HG02840 (cell line): ENCODE measurements at regions not wholly inside any gene's neighbourhood (a gene's known extent, or its start where the extent isn't known, plus 50 kb on each side); places are given as distances from the start of the nearest gene placed in this dataset.
"Not testable (repeated sequence)": the region's sequence is repeated elsewhere in the genome, so short reads cannot be mapped to it uniquely, and the experiment has no call there.

Source experiments
- ATAC-seq: cut with Tn5 transposase; IDR thresholded peaks from one replicate; pipeline ENCODE4 v1.9.1; 2021; ENCODE audit warnings: mild to moderate bottlenecking, moderate library complexity, moderate number of reproducible peaks; ENCODE audit not compliant: unreplicated experiment, low FRiP score

- ATAC-seq, result no peak
Observed at GRCh38 chr4:126448086-126448845, 1133.5 kb downstream of the FAT4 start.

- ATAC-seq, result no peak
Observed at GRCh38 chr4:126451237-126451873, 1136.6 kb downstream of the FAT4 start.

- no peak for ATAC-seq
Observed at GRCh38 chr4:126455865-126456264, 1141.1 kb downstream of the FAT4 start.

GRCh38 chr4:126458993-126459392 lies 1144.2 kb downstream of the FAT4 start:
- no peak for ATAC-seq

- ATAC-seq, result no peak
Observed at GRCh38 chr4:126465341-126465740, 1150.6 kb downstream of the FAT4 start.

GRCh38 chr4:126466848-126467247 lies 1152.1 kb downstream of the FAT4 start:
- no peak for ATAC-seq

- no peak for ATAC-seq
Observed at GRCh38 chr4:126468144-126468543, 1153.4 kb downstream of the FAT4 start.

GRCh38 chr4:126470862-126471261 lies 1156.1 kb downstream of the FAT4 start:
- ATAC-seq, result no peak

- no peak for ATAC-seq
Observed at GRCh38 chr4:126475730-126476129, 1157.0 kb upstream of the INTU start.

- ATAC-seq, result no peak
Observed at GRCh38 chr4:126479709-126480108, 1153.0 kb upstream of the INTU start.

GRCh38 chr4:126482311-126482710 lies 1150.4 kb upstream of the INTU start:
- ATAC-seq, result no peak

- no peak for ATAC-seq
Observed at GRCh38 chr4:126486377-126486776, 1146.4 kb upstream of the INTU start.

- no peak for ATAC-seq
Observed at GRCh38 chr4:126489826-126490463, 1142.8 kb upstream of the INTU start.

- no peak for ATAC-seq
Observed at GRCh38 chr4:126495163-126495752, 1137.5 kb upstream of the INTU start.

GRCh38 chr4:126512979-126513378 lies 1119.8 kb upstream of the INTU start:
- ATAC-seq, result no peak

- no peak for ATAC-seq
Observed at GRCh38 chr4:126513596-126513995, 1119.2 kb upstream of the INTU start.

- ATAC-seq, result no peak
Observed at GRCh38 chr4:126520731-126521130, 1112.0 kb upstream of the INTU start.

- ATAC-seq, result not testable (repeated sequence)
Observed at GRCh38 chr4:126525400-126525799, 1107.4 kb upstream of the INTU start.

- no peak for ATAC-seq
Observed at GRCh38 chr4:126526335-126526734, 1106.4 kb upstream of the INTU start.

GRCh38 chr4:126529997-126530396 lies 1102.8 kb upstream of the INTU start:
- no peak for ATAC-seq

- ATAC-seq, result no peak
Observed at GRCh38 chr4:126530996-126531585, 1101.7 kb upstream of the INTU start.
